SK-MEL-5 (cell line): ENCODE measurements at regions not wholly inside any gene's neighbourhood (a gene's known extent, or its start where the extent isn't known, plus 50 kb on each side); places are given as distances from the start of the nearest gene placed in this dataset.

ENCODE experiments used
- DNase-seq: peaks from one replicate; pipeline ENCODE4 v3.0.0-alpha.2; 2016; ENCODE audit warnings: low read depth, low spot score
- in situ Hi-C: cut with HindIII; loops from 2 replicates; pipeline ENCODE4 v1.10.0; 2016; ENCODE audit warnings: low sequenced_read_pairs, high pct_unique_total_duplicates, low pct_unique_long_range_greater_than_20kb

DNA sequence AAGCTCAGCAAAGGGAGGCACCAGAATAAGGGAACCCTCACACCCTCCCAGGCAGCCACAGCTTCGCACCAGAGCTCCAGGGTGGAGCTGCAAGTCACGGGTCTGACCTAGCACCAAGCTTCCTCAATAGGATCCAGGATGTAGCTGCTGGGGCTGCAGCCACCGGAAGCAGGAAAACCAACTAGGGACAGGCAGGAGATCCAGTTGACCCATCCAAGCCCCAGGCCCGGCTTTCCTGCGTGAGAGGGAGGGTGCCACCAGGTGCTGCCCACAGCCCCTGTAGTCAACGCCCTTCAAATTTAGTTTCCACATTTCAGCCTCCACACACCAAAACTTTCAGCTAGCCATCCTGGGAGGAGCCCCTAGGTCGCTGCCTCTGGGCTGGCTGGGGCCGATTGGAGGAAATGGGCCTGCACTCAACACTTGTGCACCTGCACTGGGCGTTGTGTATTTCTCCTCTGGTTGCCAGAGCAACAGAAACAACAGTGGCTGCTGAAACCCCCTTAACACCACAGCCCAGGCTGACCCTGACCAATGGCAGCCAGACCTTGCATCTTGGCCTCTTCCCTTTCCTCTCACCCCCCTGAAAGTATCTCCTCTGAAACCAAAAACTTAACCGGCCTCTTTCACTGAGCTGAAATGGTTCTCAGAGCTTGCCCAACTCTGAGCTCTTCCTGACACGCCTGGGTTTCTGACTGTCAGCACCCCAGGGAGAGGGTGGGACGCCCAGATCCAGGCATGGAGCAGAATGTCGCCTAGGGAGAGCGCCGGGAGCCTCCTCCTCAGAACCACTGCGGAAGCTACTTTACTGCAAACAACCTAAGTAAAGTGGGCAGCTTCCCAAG, 226.5 kb upstream of the MAP3K1 start:
- in situ Hi-C loops = no loop called here
- no peak for DNase-seq

DNA sequence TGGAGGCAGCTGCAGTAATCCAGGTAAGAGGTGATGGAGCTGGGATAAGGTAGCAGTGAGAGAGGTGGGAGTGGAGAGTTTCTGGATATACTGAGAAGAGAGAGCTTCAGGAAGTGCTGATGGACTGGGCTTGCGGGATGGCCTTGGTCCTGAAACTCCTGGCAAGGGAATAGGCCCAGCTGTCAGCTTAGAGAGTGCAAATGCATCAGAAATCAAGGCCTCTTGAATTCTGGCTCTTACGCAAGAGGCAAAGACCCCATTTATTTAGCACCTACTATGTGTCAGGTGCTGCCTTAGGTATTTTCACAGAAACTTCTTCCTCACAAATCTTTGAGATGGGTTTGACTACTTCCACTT, 227.2 kb upstream of the MAP3K1 start:
- DNase-seq = no peak
- in situ Hi-C loops = no loop called here

- in situ Hi-C loops = no loop called here
Observed at GRCh38 chr5:56587381-56588130, 227.8 kb upstream of the MAP3K1 start.

GRCh38 chr5:56585999-56586691, 229.2 kb upstream of the MAP3K1 start:
- in situ Hi-C loops = no loop called here
- DNase-seq = peak; percentile 85

More at GRCh38 chr5:56587381-56588130, 227.8 kb upstream of the MAP3K1 start:
- no peak for DNase-seq

DNA sequence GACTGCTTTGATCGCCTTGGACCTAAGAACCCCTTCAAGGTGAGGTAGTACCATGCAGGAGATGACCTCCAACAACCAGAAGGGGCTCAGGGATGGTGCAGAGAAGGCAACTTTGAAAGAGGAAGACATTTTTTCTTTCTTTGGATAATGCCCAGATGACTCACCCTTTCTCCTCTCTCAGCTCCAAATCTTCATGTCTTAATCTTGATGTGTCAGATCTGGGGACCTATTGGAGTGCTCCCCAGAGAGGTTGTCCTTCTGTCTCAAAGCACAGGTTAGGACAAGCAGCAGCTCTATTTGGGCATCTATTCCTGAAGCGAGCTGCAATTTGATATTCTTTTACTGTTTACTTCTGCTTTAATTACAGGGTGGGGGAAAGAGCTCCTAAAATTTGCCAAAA, 229.9 kb upstream of the MAP3K1 start:
- in situ Hi-C loops = no loop called here
- DNase-seq = no peak

GRCh38 chr5:56581426-56581825, 233.9 kb upstream of the MAP3K1 start:
- no peak for DNase-seq
- in situ Hi-C loops = no loop called here

DNA sequence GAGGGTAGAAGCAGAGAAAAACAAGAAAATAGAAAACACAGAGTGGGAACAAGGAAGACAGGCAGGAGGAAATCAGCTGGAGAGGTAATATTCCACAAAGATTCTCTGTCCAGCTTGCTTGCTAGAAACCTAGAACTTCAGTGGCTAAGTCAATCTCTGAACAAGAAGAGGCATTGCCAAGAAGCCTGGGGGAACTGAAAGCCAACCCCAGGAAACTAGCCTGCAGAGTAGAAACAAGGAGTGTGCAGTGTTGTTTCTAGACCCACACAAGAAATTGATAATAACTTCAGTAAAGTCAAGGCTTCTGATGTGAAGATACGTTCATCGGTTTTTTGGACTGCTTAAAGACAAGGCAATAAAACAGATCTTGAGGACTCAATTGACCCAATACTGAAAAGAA, 234.5 kb upstream of the MAP3K1 start:
- in situ Hi-C loops = no loop called here
- no peak for DNase-seq

- no peak for DNase-seq
- in situ Hi-C loops = no loop called here
Observed at GRCh38 chr5:56575821-56576220, 239.5 kb upstream of the MAP3K1 start.

GRCh38 chr5:56574778-56575177, 240.6 kb upstream of the MAP3K1 start:
- in situ Hi-C loops = no loop called here

GRCh38 chr5:56569566-56569965, 245.8 kb upstream of the MAP3K1 start:
- in situ Hi-C loops = no loop called here
- no peak for DNase-seq

More at GRCh38 chr5:56574778-56575177, 240.6 kb upstream of the MAP3K1 start:
- DNase-seq = no peak

DNA sequence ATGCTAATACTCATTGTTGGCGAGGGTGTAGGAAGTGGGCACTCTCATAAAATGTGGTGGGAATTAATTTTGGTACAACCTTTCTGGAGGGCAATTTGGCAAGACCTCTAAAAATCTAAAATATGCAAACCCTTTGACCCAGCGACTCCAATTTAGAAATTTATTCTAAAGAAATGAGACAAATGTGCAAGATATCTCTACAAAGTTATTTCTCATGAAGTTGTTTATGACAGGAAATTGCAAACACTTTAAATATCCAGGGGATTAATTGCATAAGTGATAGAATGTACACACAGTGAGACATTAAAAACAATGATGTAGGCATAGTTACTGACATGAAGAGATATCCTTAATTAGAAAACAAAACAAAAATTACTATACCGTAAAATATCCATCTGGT, 246.3 kb upstream of the MAP3K1 start:
- DNase-seq = no peak
- in situ Hi-C loops = no loop called here

- in situ Hi-C loops = no loop called here
- no peak for DNase-seq
Observed at GRCh38 chr5:56567278-56567677, 248.1 kb upstream of the MAP3K1 start.

DNA sequence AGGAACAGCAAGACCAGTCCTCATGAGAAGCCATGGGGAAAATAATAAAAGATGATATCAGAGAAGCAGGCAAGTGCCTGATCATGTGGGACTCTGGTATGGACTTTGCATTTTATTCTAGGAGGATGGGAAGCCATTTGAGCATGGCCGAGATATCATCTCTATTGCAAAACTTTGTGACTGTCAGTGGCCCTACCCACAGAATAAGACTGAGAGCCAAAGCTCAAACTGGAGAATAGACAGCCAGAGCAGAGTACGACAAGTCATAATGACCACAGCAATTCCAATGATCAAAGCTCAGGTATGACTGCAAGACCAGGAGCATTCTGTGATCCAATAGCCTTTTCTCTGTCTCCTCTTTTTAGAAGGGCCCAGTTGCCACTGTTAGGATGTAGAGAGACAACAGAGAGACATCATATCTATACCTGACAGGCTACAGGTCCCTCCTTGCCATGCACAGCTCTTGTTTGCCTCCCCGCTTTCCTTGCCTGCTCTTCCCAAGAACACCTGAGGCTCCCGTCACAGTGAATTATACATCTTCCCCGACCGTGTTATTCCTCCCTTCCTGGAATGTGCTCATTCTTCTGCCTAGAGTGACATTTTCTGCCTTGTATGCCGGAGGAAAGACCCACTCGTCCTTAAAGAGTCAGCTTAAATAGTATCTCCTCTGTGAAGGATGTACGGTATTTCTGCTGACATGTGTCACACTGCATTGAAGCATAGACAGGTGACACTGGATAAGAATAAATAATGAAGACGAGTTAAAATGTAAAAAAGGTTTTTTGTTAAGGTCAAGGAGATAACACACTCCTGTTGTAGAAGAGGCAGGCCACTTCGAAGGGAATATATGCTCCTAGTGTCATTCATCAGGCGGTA, 248.7 kb upstream of the MAP3K1 start:
- in situ Hi-C loops = no loop called here
- DNase-seq = no peak

- DNase-seq = no peak
- in situ Hi-C loops = no loop called here
Observed at GRCh38 chr5:56565644-56566043, 249.7 kb upstream of the MAP3K1 start.

DNA sequence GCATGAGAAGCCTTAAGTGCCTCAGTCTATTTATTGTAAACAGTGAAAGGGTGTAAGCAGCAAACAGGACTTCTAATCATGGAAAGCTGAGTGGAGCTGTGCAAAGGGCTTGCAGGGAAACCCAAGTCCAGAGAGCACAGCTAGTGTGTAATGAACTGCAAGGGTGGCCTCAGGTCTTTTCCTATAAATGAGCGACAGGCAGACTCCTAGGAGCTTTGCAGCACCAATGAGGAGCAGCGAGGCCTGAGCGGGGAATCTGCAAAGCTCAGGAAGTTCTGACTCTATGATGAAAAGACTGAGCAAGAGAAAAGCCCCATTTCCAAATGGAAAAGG, 250.1 kb upstream of the MAP3K1 start:
- DNase-seq = no peak
- in situ Hi-C loops = no loop called here

GRCh38 chr5:56564541-56565282, 250.6 kb upstream of the MAP3K1 start:
- no peak for DNase-seq
- in situ Hi-C loops = no loop called here

DNA sequence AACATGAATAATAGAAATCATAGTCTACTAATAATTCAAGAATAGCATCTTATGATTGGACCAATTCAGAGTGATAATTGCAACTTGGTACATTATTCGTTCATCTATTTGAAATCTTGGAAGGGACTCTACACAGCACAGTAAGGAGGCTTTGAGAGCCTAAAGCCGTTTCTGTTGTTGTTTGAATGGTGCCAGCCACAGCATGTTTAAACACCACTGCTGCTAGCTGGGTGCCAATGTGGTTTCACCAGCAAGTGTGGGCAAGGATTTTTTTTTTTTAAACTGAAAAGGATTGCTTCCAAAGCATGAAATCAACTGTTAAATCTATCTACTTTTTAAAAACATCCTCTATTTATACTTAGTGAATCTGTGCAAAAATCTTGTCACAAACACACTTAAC, 253.9 kb upstream of the MAP3K1 start:
- in situ Hi-C loops = no loop called here
- no peak for DNase-seq
